ENCODE measurements at regions not wholly inside any gene's neighbourhood (a gene's known extent, or its start where the extent isn't known, plus 50 kb on each side); places are given as distances from the start of the nearest gene placed in this dataset.
"Not testable (repeated sequence)": the region's sequence is repeated elsewhere in the genome, so short reads cannot be mapped to it uniquely, and the experiment has no call there.

DNA sequence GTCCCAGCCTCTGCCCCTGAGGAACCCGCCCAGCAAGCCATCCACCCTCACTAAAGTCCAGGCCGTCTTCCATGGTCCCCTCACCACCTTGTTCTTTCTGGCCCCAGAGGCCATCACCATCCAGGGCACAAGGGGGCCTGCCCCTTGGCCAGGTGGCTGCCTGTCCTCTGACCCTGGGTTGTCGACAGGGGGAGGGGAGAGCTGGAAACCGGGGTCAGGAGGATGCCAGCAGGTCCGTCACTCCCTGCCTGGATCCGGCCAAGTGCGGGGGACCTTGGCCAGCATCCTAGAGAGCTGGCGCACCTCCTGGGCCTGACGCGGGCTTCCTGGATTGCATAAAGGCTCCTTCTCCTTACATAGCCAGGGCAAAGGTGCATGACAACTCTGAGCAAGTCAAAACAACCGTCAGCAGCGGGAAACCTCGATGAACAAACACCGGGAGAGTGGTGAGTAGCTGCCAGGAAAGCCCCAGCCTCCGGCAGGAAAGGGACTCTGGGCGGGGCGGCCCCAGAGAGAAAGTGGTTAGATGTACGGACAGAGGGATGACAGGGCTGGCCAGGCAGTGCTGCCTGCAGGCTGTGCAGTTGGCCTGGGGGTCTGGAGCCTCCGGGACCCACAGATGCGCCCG is 4461.2 kb upstream of the TPTE start:
- TF ChIP-seq ZFP3 (CRISPR knock-in tag; IDR thresholded peaks at IDR 0.05); ZC3H10 (CRISPR knock-in tag; IDR thresholded peaks at IDR 0.05); BACH2 (CRISPR knock-in tag; IDR thresholded peaks at IDR 0.05; ENCODE audit: borderline replicate concordance); ZNF70 (CRISPR knock-in tag; IDR thresholded peaks at IDR 0.05); RARB (CRISPR knock-in tag; IDR thresholded peaks at IDR 0.05): not testable (repeated sequence)
- TF ChIP-seq, protein P1, sequence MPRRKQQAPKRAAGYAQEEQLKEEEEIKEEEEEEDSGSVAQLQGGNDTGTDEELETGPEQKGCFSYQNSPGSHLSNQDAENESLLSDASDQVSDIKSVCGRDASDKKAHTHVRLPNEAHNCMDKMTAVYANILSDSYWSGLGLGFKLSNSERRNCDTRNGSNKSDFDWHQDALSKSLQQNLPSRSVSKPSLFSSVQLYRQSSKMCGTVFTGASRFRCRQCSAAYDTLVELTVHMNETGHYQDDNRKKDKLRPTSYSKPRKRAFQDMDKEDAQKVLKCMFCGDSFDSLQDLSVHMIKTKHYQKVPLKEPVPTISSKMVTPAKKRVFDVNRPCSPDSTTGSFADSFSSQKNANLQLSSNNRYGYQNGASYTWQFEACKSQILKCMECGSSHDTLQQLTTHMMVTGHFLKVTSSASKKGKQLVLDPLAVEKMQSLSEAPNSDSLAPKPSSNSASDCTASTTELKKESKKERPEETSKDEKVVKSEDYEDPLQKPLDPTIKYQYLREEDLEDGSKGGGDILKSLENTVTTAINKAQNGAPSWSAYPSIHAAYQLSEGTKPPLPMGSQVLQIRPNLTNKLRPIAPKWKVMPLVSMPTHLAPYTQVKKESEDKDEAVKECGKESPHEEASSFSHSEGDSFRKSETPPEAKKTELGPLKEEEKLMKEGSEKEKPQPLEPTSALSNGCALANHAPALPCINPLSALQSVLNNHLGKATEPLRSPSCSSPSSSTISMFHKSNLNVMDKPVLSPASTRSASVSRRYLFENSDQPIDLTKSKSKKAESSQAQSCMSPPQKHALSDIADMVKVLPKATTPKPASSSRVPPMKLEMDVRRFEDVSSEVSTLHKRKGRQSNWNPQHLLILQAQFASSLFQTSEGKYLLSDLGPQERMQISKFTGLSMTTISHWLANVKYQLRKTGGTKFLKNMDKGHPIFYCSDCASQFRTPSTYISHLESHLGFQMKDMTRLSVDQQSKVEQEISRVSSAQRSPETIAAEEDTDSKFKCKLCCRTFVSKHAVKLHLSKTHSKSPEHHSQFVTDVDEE (CRISPR knock-in tag; IDR thresholded peaks at IDR 0.05), result not testable (repeated sequence)
- TF ChIP-seq, protein P2, sequence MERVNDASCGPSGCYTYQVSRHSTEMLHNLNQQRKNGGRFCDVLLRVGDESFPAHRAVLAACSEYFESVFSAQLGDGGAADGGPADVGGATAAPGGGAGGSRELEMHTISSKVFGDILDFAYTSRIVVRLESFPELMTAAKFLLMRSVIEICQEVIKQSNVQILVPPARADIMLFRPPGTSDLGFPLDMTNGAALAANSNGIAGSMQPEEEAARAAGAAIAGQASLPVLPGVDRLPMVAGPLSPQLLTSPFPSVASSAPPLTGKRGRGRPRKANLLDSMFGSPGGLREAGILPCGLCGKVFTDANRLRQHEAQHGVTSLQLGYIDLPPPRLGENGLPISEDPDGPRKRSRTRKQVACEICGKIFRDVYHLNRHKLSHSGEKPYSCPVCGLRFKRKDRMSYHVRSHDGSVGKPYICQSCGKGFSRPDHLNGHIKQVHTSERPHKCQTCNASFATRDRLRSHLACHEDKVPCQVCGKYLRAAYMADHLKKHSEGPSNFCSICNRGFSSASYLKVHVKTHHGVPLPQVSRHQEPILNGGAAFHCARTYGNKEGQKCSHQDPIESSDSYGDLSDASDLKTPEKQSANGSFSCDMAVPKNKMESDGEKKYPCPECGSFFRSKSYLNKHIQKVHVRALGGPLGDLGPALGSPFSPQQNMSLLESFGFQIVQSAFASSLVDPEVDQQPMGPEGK (CRISPR knock-in tag; IDR thresholded peaks at IDR 0.05; ENCODE audit: borderline replicate concordance), result not testable (repeated sequence)

Data from SK-N-SH treated with all-trans-retinoic acid at 6 μM for 48 hours (cell line).